IPS-20b (cell line): ENCODE measurements at regions not wholly inside any gene's neighbourhood (a gene's known extent, or its start where the extent isn't known, plus 50 kb on each side); places are given as distances from the start of the nearest gene placed in this dataset.
"Not testable (repeated sequence)": the region's sequence is repeated elsewhere in the genome, so short reads cannot be mapped to it uniquely, and the experiment has no call there.

Source experiments
- H3K27ac ChIP-seq: one replicate; pipeline ENCODE4 v1.5.1; 2013; ENCODE audit warnings: low read length
- H3K27me3 ChIP-seq: 2 replicates; pipeline ENCODE4 v1.6.1; 2013; ENCODE audit warnings: mild to moderate bottlenecking, low read length, inconsistent platforms; ENCODE audit not compliant: insufficient read depth
- H3K36me3 ChIP-seq: 2 replicates; pipeline ENCODE4 v1.6.1; 2013; ENCODE audit warnings: low read depth, mild to moderate bottlenecking, inconsistent platforms, low read length, moderate library complexity; ENCODE audit not compliant: insufficient read depth
- H3K4me1 ChIP-seq: 2 replicates; pipeline ENCODE4 v1.6.1; 2013; ENCODE audit warnings: mild to moderate bottlenecking, control low read depth, inconsistent platforms, low read length, moderate library complexity; ENCODE audit not compliant: insufficient read depth
- H3K4me3 ChIP-seq: 2 replicates; pipeline ENCODE4 v1.5.1; 2013; ENCODE audit warnings: mild to moderate bottlenecking, low read length, inconsistent platforms
- H3K9ac ChIP-seq: 2 replicates; pipeline ENCODE4 v1.6.1; 2013; ENCODE audit warnings: low read depth, mild to moderate bottlenecking, inconsistent platforms, low read length, moderate library complexity
- H3K9me3 ChIP-seq: 2 replicates; pipeline ENCODE4 v1.6.1; 2013; ENCODE audit warnings: mild to moderate bottlenecking, low read depth, low read length, inconsistent platforms; ENCODE audit not compliant: insufficient read depth

DNA sequence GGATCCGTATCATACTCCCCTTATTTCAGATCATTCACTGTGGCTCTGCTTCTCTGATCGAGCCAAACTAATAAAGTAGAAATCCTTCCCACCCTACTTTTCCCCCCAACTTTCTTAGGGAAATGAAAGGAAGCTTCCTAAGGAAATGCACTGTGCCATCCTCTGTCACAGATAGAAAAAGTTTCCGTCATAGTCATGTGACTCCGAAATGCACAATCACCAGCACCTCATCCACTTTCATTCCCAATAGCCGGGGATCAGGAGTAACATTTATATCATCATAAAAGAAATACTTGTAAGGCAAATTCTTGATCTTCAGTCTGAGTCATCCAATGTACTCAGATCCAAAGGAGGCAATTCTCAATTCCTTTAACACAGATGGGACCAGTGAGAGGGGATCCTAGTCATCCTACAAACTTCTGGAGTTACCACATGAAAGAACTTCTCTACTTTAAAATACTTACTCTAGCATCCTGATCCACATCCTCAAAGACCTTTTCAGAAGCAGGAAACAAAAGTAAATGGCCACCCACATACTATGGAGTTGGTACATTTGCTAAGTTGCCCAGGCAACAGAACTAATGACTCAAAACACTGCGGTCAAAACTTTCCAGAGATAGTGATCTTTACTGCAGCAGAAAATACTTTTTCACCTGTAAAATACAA, 97.8 kb upstream of the ZC3H11B start:
- no peaks in the 10 kb centered on the region for H3K9me3 ChIP-seq
- H3K27ac ChIP-seq = no peak overlapping the region
- H3K4me1 ChIP-seq = no peaks in the 10 kb centered on the region
- H3K4me3 ChIP-seq = no peak overlapping the region
- H3K9ac ChIP-seq = no peak overlapping the region
- H3K27me3 ChIP-seq = no peaks in the 10 kb centered on the region
- no peaks in the 10 kb centered on the region for H3K36me3 ChIP-seq

DNA sequence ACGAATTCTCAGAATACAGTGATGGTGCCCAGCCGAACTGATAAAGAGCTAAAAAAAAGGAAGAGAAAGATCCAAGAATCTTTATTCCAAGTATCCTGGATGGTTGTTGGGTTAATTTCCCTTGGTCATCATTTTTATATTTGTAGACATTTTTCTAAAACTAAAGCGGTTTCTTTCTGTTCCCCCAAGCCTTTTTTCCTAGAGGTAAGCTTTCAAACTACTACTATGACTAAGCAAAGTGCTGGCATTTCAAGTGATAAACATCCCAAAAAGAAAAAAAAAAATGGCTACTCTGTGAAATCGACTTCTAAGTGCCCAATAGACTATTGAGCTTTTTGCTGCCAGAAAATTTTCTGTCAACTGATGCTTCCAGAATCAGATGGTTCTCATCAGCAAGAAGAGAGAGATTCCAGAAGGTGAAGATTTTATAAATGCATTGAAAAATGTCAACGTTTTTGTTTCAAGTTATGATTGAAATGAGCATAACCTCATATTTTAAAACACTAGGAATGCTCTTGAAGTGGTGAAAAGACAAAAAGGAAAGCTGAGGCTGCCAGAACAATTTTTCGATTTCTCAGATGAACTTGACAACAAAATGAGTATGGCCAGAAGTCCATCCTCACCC, 96.1 kb upstream of the ZC3H11B start:
- Histone ChIP-seq H3K4me3 (no peak overlapping the region), H3K9me3 (no peaks in the 10 kb centered on the region), H3K27ac (no peak overlapping the region), H3K9ac (no peak overlapping the region), H3K4me1 (no peaks in the 10 kb centered on the region), H3K27me3 (no peaks in the 10 kb centered on the region), H3K36me3 (no peaks in the 10 kb centered on the region)

DNA sequence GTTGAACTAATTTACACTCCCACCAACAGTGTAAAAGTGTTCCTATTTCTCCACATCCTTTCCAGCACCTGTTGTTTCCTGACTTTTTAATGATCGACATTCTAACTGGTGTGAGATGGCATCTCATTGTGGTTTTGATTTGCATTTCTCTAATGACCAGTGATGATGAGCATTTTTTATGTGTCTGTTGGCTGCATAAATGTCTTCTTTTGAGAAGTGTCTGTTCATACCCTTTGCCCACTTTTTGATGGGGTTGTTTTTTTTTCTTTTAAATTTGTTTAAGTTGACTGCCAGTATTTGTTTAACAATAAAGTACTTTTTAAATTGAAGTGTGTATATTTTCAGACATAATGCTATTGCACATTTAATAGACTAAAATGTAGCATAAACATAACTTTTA, 95.0 kb upstream of the ZC3H11B start:
- not testable (repeated sequence) for H3K4me1 ChIP-seq, H3K9ac ChIP-seq, H3K36me3 ChIP-seq, H3K4me3 ChIP-seq, H3K9me3 ChIP-seq, H3K27me3 ChIP-seq, H3K27ac ChIP-seq

DNA sequence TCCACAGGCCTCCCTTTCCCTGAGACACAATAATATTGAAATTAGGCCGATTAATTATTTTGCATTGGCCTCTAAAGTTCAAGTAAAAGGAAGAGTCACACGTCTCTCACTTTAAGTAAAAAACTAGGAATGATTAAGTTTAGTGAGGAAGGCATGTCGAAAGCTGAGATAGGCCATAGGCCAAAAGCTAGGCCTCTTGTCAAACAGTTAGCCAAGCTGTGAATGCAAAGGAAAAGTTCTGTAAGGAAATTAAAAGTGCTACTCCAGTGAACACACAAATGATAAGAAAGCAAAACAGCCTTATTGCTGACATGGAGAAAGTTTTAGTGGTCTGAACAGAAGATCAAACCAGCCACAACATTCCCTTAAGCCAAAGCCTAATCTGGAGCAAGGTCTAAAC, 91.4 kb upstream of the ZC3H11B start:
- not testable (repeated sequence) for H3K4me3 ChIP-seq

DNA sequence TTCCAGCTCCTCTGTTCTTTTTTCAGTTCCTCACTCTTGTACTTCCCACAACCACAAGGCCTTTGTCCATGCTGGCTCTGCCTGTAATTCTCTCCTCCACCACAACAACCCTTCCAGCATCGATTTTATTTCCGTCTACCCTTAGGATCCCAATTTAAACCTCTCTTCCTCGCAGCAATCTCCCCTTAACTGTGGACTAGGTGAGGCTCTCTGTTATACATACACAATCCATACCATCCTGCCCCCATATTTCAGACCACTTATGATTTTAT, 90.4 kb upstream of the ZC3H11B start:
- Histone ChIP-seq H3K27ac (no peak overlapping the region), H3K4me1 (no peaks in the 10 kb centered on the region), H3K36me3 (no peaks in the 10 kb centered on the region), H3K27me3 (no peaks in the 10 kb centered on the region), H3K4me3 (no peak overlapping the region), H3K9me3 (no peaks in the 10 kb centered on the region), H3K9ac (no peak overlapping the region)

More for the DNA sequence above, 91.4 kb upstream of the ZC3H11B start:
- not testable (repeated sequence) for H3K4me1 ChIP-seq, H3K9me3 ChIP-seq, H3K9ac ChIP-seq, H3K36me3 ChIP-seq, H3K27ac ChIP-seq, H3K27me3 ChIP-seq

DNA sequence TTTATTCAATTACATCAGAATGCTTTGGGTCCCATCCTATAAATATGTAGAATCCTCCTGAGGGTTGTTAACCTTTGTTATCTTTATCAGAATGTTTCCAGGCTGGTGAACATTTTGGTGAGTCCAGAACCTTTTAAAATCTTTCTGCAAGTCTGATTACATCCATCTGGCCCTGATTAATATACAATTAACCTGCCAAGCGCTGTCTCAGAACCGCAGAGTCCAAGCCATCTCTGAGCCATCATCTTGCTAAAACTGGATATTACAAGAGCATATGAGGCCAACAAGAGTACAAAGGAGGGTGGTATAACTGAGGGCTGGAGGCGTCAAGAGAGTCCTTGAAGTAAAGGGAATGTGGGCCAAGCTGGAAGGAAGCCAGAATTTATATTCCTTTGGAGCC, 88.6 kb upstream of the ZC3H11B start:
- no peaks in the 10 kb centered on the region for H3K4me1 ChIP-seq
- H3K27me3 ChIP-seq = no peaks in the 10 kb centered on the region
- H3K4me3 ChIP-seq = no peak overlapping the region
- H3K9me3 ChIP-seq = no peaks in the 10 kb centered on the region
- H3K9ac ChIP-seq = no peak overlapping the region
- H3K27ac ChIP-seq = no peak overlapping the region
- no peaks in the 10 kb centered on the region for H3K36me3 ChIP-seq

DNA sequence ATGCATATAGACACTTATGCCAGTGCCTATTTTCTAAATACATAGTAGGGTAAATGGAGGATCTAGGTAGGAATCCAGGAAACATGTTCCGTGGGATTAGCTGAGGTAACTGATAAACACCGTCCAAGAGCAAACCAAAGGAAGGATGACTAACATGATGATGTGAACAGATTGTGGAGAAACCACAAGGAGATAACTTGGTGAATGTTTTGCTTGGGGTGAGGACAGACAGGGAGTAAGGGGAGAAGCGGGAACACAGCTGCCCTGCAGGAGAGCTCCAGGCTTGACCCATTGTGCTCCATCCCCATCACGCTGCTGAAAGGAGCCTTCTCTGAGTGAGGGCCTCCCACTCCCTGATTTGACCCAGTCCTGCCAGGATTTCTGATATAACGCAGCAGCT, 87.0 kb upstream of the ZC3H11B start:
- no peaks in the 10 kb centered on the region for H3K36me3 ChIP-seq
- H3K4me3 ChIP-seq = no peak overlapping the region
- no peaks in the 10 kb centered on the region for H3K4me1 ChIP-seq
- no peak overlapping the region for H3K9ac ChIP-seq
- H3K9me3 ChIP-seq = no peaks in the 10 kb centered on the region
- no peaks in the 10 kb centered on the region for H3K27me3 ChIP-seq
- H3K27ac ChIP-seq = no peak overlapping the region

DNA sequence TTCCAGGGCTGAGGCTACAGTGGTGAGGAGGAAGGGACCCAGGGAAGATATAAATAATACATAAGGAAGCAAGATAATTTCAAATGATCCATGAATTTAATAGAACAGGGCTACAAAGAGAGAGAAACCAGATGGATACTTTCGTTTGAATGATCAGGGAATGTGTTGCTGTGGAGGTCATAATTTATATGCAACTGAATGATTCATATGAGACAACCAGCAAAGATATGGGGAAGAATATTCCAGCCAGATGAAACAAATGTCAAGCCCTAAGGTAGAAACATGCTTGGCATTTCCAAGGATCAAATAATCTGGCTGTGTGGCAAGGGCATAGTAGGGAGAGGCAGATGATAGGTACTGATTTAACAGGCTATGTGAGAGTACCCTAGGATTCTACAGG, 84.8 kb upstream of the ZC3H11B start:
- no peaks in the 10 kb centered on the region for H3K27me3 ChIP-seq
- H3K36me3 ChIP-seq = no peaks in the 10 kb centered on the region
- no peak overlapping the region for H3K9ac ChIP-seq
- H3K4me3 ChIP-seq = no peak overlapping the region
- no peaks in the 10 kb centered on the region for H3K4me1 ChIP-seq
- no peaks in the 10 kb centered on the region for H3K9me3 ChIP-seq
- no peak overlapping the region for H3K27ac ChIP-seq

DNA sequence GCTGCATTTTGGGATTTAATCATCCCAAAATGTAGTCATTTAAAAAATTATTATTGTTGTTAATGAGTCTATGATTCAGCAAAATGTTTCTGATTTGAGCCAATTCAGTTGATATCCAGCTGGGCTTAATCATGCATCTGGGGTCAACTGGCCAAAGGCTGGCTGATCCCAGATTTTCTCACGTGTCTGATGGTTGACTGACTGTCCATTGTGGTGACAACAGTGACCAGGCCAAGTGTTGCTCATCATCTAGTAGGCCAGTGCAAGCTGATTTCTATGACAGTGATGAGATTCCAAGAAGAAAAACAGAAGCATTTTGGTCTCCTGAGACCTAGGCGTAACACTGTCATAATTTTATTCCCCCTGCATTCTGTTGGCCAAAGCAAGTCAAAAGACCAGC, 80.1 kb upstream of the ZC3H11B start:
- no peaks in the 10 kb centered on the region for H3K36me3 ChIP-seq
- H3K4me3 ChIP-seq = no peak overlapping the region
- no peak overlapping the region for H3K9ac ChIP-seq
- H3K4me1 ChIP-seq = no peaks in the 10 kb centered on the region
- no peaks in the 10 kb centered on the region for H3K27me3 ChIP-seq
- H3K27ac ChIP-seq = no peak overlapping the region
- H3K9me3 ChIP-seq = no peaks in the 10 kb centered on the region

DNA sequence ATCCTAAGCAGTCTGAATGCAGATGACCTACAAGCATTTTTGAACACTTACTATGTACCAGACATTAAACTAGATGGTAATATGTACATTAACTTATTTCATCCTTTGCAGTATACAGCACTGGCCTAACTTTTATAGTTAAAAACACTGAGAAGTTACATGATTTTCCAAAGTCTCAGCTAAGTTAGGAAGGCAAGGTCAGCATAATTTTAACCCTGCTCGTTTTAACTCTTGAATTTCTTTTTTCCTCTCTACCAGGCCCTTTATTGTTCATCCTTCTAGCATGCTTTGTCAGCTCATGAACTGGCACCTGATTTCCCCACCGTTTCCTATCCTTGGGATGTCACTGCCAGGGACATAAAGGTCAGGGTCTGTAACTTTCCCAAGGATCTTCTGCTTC, 76.9 kb upstream of the ZC3H11B start:
- no peaks in the 10 kb centered on the region for H3K36me3 ChIP-seq
- H3K4me1 ChIP-seq = no peaks in the 10 kb centered on the region
- no peak overlapping the region for H3K27ac ChIP-seq
- no peaks in the 10 kb centered on the region for H3K27me3 ChIP-seq
- no peak overlapping the region for H3K4me3 ChIP-seq
- H3K9ac ChIP-seq = no peak overlapping the region
- H3K9me3 ChIP-seq = no peaks in the 10 kb centered on the region

DNA sequence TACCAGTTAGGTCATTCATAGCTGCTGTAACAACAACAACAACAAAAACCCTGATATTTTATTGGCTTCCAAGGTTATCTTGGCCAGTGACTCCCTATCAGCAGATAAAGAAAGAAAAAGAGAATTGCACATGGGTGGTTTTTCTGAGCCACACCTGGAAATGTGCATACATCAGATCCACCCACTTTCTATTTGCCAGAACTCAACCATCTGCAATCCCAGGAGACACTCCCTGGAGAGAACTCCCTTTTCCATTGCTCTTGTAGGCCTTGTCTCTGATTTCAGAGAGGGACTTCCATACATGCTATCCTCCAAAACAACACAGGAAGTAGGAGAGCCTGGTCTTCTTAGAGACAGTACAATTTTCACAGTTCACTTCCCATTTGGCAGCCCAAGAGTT, 74.9 kb upstream of the ZC3H11B start:
- Histone ChIP-seq H3K36me3 (no peaks in the 10 kb centered on the region), H3K27ac (no peak overlapping the region), H3K4me1 (no peaks in the 10 kb centered on the region), H3K4me3 (no peak overlapping the region), H3K27me3 (no peaks in the 10 kb centered on the region), H3K9ac (no peak overlapping the region), H3K9me3 (no peaks in the 10 kb centered on the region)

DNA sequence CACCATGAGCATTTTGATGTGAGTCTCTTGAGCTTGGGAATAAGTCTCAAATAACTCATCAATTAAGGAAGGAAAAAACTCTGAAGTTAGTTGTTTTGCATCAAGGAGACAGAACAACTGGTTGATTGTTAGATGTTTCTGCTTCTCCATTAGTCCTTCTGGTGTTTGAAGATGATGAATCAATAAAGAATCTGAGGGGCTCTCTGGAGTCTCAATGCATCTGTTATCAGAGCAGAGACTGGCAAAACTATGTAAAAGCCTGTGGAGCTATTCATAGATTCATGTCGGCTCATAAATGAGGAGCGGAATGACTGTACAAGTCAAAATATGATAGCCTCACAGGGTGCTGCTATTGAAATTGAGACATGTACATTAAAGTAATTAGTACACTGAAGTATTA, 73.3 kb upstream of the ZC3H11B start:
- H3K4me1 ChIP-seq = no peaks in the 10 kb centered on the region
- H3K27ac ChIP-seq = no peak overlapping the region
- H3K9me3 ChIP-seq = no peaks in the 10 kb centered on the region
- H3K4me3 ChIP-seq = no peak overlapping the region
- no peaks in the 10 kb centered on the region for H3K36me3 ChIP-seq
- no peaks in the 10 kb centered on the region for H3K27me3 ChIP-seq
- no peak overlapping the region for H3K9ac ChIP-seq
